ENCODE measurements at regions not wholly inside any gene's neighbourhood (a gene's known extent, or its start where the extent isn't known, plus 50 kb on each side); places are given as distances from the start of the nearest gene placed in this dataset.

DNA sequence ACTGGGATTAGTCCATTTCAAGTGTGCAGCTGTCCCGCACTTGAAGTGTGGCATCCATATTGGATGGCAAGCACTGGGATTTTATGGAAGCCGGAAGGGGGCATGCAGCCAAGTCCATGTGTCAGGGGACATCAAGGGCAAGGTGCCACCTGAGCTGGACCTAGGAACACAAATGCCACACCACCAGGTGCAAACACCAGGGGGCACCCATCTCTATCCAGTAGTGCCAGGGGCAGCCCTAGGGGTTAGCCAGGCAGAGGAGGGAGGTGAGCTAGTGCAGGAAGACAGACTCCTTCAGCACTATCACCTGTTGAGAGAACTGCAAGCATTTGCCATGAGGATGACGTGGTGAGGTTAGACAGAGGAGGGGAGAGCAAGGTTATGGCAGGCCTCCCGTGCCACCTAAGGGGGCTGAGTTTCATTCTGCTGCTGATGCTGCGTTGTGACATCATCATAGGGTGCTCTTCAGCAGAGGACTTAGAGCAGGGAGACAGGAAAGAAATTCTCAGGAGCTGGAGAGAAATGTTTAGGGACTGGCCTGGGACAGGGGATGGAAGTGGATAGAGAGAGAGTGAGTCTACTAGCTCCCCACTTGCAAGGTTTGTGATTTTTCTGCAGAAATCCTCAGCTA, 192.6 kb upstream of the SLC24A3 start:
- FAIRE-seq (no peak), DNase-seq (ENCODE audit: insufficient read length, low spot score) (no peak)
- no peak for TF ChIP-seq POLR2A (IDR thresholded peaks at IDR 0.05; ENCODE audit: low read depth, low read length)

DNA sequence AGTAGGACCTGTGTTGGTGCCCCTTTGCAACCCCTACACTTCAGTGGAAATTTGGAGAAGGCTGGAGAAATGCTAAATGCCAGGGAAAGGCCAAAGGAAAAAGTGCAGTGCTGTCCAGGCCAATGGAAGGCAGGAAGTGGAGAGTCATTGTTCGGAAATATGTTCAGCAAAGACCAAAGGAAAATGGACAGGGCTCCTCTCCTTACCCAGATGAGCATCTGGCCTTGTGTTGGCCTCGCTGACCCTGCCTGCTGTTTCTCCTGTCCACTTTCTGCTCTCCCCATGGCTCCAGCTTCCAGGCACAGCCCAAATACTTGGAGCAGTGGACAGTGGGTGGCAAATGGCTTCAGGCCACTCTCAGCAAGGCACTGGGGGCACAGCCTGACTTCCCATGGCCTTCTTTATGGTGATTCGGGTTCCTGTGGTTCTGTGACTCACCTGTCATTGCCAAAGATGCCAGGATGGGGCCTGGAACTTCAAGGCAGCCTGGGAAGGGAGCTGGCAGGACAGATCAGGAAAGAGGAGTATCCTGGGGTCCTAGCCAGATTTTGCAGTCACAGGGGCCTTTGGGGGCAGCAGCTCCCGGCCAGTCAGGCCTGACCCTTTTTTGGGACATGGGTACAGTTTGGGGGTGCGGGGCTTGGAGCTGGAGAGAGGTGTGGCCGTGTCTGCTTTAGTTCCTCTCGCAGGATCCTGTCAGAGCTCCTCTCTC, 190.9 kb upstream of the SLC24A3 start:
- no peak for DNase-seq (ENCODE audit: insufficient read length, low spot score)
- no peak for FAIRE-seq
- TF ChIP-seq POLR2A (IDR thresholded peaks at IDR 0.05; ENCODE audit: low read depth, low read length), result no peak

DNA sequence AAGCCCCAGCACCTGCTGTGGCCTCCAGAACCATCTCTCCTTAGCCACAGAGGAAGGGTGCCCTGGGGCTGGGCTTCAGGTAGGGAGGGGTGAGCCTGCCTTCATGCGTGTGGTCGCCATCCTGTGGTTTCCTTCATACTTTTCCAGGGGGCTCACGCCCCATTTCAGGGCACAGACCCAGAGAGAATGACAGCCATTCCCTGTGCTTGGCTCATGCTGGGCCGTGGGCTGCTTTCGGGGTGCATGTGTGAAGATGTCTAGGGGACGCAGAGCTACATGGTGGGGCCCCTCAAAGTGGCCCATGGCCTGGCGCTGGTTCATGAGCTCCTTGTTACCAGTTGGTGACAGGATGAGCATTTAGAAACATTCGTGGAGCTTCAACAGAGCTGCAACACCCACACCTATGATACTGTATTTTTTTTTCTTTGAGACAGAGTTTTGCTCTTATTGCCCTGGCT, 190.3 kb upstream of the SLC24A3 start:
- FAIRE-seq, result no peak
- TF ChIP-seq POLR2A (IDR thresholded peaks at IDR 0.05; ENCODE audit: low read depth, low read length), result no peak
- DNase-seq (ENCODE audit: insufficient read length, low spot score), result no peak

DNA sequence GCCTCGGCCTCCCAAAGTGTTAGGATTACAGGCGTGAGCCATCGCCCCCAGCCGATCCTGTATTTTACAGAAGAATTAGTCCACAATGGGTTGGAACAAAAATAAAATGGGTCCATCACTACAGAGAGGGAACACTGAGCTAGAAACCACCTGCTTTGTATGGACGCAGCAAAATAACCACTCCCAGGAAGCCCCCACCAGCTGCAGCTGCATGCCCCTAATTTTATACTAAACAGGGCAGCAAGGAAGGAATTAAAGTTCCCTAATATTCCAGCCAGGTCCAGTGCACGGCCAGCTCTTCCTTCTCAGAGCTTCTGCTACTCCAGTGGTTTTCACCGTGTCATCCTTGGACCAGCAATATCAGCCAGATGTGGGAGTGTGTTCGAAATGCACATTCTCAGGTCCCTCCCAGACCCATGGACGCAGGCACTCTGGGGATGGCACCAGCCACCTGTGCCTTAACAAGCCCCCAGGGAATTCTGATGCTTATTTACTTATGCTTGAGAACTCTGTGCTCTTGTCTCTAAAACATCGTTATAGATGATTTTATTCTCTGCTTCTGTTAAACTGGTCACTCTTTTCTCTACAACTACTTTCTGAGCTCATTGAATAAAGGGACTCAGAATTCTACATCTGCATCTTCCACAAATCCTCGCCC, 189.5 kb upstream of the SLC24A3 start:
- DNase-seq (ENCODE audit: insufficient read length, low spot score) (no peak), FAIRE-seq (no peak)
- TF ChIP-seq POLR2A (IDR thresholded peaks at IDR 0.05; ENCODE audit: low read depth, low read length), result no peak

DNA sequence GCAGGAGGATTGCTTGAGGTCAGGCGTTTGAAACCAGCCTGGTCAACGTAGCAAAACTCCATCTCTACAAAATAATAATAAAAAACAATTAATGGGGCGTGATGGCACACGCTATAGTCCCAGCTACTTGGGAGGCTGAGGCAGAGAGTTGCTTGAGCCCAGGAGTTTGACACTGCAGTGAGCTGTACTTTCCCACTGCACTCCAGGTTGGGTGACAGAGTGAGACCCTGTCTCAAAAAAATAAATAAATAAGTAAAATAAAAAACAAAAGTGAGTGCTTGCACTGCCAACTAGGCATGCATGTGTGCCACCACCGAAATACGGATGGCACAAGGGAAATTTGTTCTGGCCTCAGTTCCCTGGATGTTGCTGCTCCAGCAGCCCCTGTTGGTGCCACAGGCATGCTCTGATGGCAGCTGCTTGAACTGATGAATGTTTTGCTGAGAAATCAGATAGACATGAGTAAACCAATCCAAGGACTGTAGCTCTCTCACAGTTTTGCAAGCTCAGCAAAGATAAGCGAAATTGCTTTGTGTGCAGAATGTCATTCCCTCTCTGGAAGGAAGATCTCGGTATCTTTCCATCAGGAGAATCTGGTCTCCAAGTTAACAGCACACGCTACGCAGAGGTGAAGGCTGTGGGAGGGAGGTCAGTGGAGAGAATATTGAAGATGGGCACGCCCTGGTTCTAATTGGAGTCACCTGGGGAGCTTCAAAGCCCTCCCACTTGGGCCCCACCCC, 188.0 kb upstream of the SLC24A3 start:
- FAIRE-seq (no peak), DNase-seq (ENCODE audit: insufficient read length, low spot score) (no peak)
- no peak for TF ChIP-seq POLR2A (IDR thresholded peaks at IDR 0.05; ENCODE audit: low read depth, low read length)

DNA sequence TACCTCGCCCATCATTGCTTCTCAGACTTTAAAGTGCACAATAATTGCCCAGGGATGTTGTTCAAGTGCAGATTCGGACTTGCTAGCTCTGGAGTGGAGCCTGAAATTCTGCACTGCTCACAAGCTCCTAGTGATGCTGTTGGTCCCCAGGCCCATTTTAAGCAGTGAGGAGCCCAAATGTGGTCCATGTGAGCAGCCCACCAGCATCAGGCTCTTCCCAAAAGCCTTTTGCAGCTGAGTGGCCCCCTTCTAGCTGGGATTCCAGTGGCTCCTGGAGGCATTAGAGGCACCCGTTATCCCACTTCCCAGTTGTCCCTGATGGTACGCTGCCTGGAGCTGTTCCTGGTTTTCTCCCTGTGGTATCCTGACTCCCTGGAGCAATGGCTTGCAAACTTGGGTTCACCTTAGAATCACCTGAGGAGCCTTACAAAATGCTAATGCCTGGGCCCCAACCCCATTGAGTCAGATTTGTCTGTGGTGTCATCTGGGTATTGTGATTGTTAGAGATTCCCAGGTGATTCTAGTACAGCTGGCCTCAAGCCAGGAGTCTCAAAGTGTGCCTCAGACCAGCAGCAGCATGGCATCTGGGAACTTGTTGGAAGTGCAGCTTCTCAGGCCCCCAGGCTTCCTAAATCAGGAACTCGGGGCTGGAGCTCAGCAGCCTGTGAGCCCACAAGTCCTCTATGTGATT, 186.9 kb upstream of the SLC24A3 start:
- FAIRE-seq (no peak), DNase-seq (ENCODE audit: insufficient read length, low spot score) (no peak)
- TF ChIP-seq POLR2A (IDR thresholded peaks at IDR 0.05; ENCODE audit: low read depth, low read length), result no peak

DNA sequence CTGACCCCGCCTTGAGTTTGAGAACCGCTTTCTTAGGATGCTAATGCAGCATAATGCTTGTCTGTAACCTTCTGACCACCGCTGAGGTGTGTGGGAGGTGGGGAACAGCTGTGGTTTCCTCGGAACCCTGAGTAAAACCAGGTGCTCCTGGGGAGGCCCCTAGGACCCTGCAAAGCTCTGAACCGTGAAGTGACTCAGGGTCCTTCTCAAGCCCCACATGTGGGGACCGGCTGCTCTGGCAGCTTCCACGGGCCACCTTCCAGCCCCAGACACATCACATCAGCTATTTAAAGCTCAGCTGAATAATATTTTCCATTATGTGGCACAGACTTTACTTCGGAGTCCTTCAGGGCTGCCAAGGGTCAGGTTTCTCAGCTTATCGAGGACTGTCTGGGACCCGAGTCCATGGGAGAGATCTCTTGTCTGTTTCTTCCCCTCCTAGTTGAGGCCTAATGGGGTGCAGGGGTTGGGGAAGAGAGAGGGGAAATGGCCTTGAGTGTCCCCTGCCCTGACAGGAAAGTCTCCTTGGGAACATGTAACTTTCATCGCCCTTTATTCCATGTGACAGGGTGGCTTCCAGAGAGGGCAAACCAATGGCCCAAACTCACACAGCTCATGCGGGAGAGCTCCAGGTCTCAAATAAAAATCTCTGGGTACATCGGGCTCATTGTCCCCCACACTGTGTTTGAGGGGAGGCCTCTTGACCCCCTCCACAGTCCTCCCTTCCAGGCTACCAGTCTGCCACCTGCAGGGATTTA, 186.1 kb upstream of the SLC24A3 start:
- DNase-seq (ENCODE audit: insufficient read length, low spot score) (no peak), FAIRE-seq (no peak)
- no peak for TF ChIP-seq POLR2A (IDR thresholded peaks at IDR 0.05; ENCODE audit: low read depth, low read length)

DNA sequence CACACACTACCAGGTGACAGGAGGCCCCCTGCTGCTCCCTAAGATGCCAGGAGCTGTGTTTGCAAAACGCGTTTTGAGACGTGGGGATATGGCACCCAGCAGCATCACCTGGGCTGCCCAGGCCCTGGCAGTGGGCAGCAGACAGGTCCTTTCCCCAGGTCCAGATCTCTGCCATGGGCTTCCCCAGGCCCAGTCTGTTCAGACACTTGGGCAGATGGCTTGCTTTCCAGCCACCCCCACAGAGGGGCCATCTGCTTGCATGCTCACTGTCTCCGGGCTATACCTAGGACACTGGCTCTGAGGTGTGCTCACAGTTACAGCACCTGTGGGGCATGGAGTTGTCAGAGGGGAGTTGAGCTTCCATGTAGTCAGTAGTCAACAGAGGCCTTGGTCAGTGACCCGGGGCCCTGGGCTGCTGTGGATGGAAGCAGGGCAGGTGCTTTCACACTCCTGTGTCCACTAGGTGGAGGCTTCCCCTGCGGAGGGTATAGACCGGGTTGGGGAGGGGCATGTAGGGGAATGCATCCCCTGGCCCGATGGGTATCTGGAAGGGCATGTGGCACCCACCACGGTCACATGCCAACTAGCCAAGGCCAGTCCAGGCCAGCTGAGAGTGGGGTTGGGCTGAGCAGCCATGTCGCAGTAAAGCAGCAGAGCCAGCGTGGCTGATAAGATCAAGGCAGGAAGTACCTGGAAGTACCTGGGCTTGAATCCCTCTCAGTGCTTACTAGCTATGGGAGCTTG, 185.4 kb upstream of the SLC24A3 start:
- TF ChIP-seq POLR2A (IDR thresholded peaks at IDR 0.05; ENCODE audit: low read depth, low read length), result no peak
- DNase-seq (ENCODE audit: insufficient read length, low spot score), result no peak
- FAIRE-seq, result no peak

DNA sequence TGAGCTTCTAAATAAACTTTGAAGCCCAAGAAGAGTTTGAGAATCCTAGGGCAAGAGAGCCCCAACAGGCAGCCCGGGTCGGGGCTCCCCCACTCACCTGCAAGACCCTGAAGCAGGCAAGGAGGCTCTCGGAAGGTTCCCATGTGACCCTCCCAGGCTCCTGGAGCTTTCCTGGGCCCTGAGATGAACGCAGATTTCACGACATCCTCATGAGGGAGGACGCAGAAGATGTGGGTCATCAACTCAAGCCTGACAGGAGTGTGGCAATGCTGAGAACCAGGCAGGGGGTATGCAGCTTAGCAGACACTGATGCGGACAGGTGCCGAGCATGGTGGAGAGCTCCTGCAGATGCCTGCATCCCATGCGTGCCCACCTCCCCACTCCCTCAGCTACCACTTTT, 184.5 kb upstream of the SLC24A3 start:
- FAIRE-seq, result no peak
- no peak for DNase-seq (ENCODE audit: insufficient read length, low spot score)

DNA sequence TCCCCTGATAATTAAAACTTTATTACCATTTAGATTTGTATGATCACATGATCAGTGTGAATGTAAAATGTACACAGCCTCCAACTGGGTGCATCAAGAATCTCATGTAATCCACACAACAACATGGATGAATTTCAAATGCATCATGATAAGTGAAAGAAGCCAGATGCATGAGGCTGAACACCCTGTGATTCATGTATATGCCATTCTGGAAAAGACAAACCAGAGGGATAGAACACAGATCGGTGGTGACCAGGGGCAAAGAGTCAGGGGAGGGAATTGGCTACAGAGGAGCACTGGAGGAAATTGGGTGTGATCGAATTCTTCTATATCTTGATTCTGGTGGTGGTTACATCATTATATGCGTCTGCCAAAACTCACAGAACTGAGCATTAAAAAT, 170.7 kb upstream of the SLC24A3 start:
- no peak for TF ChIP-seq POLR2A (IDR thresholded peaks at IDR 0.05; ENCODE audit: low read depth, low read length)
- FAIRE-seq, result no peak
- DNase-seq (ENCODE audit: insufficient read length, low spot score), result no peak

More for the DNA sequence above, 184.5 kb upstream of the SLC24A3 start:
- TF ChIP-seq POLR2A (IDR thresholded peaks at IDR 0.05; ENCODE audit: low read depth, low read length), result no peak

DNA sequence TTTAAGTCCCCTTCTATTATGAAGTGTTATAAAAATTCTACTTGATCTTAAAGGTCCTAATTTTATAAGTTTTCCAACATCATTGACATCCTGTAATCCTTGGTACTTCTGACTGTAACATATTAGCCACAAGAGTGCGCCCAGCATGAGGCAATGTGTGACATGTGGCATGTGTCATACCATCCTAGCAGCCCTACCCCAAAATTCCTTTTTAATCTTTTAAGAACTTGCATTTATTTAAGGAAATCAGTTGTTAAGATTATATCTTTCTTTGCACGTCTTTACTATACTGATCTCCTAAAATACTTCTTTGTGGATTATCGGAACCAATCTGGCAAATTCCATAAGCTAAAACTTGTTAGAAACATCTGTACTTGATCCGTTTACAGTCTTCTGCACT, 167.1 kb upstream of the SLC24A3 start:
- FAIRE-seq (no peak), DNase-seq (ENCODE audit: insufficient read length, low spot score) (no peak)
- no peak for TF ChIP-seq POLR2A (IDR thresholded peaks at IDR 0.05; ENCODE audit: low read depth, low read length)
